Neuronal stem cell (in vitro differentiated cells): ENCODE measurements at regions not wholly inside any gene's neighbourhood (a gene's known extent, or its start where the extent isn't known, plus 50 kb on each side); places are given as distances from the start of the nearest gene placed in this dataset.
A peak's percentile ranks its signal among the peaks of the same experiment; 100 is the strongest.

ENCODE experiments used
- DNase-seq: peaks from one replicate; pipeline ENCODE4 v3.0.0-alpha.2; 2013; ENCODE audit warnings: low spot score
- H2AFZ ChIP-seq: one replicate; pipeline ENCODE4 v1.6.1; 2013; ENCODE audit warnings: mild to moderate bottlenecking, low read length, inconsistent platforms
- H2AK5ac ChIP-seq: 2 replicates; pipeline ENCODE4 v1.6.1; 2013; ENCODE audit warnings: low read depth, mild to moderate bottlenecking, inconsistent platforms, low read length, moderate library complexity, mixed read lengths
- H2BK120ac ChIP-seq: 2 replicates; pipeline ENCODE4 v1.6.1; 2013; ENCODE audit warnings: low read depth, mild to moderate bottlenecking, inconsistent platforms, low read length, moderate library complexity, mixed read lengths
- H2BK12ac ChIP-seq: one replicate; pipeline ENCODE4 v1.6.1; 2013; ENCODE audit warnings: low read length, inconsistent platforms
- H2BK15ac ChIP-seq: 2 replicates; pipeline ENCODE4 v1.6.1; 2013; ENCODE audit warnings: mild to moderate bottlenecking, low read length, inconsistent platforms, mixed read lengths
- H2BK5ac ChIP-seq: one replicate; pipeline ENCODE4 v1.6.1; 2013; ENCODE audit warnings: inconsistent platforms, mild to moderate bottlenecking, low read length, moderate library complexity
- H3K14ac ChIP-seq: one replicate; pipeline ENCODE4 v1.6.1; 2013; ENCODE audit warnings: low read length, inconsistent platforms
- H3K18ac ChIP-seq: 2 replicates; pipeline ENCODE4 v1.6.1; 2013; ENCODE audit warnings: low read length, inconsistent platforms
- H3K23ac ChIP-seq: 2 replicates; pipeline ENCODE4 v1.6.1; 2013; ENCODE audit warnings: low read depth, mild to moderate bottlenecking, mixed read lengths, low read length, inconsistent platforms; ENCODE audit not compliant: poor library complexity
- H3K27ac ChIP-seq: replicated peaks from 3 replicates; pipeline ENCODE4 v1.5.1; 2013; ENCODE audit warnings: low read length, inconsistent platforms
- H3K27me3 ChIP-seq, 3 experiments: 2 replicates each; pipeline ENCODE4 v1.6.1; 2013; ENCODE audit warnings: low read length in 3 of 3, mild to moderate bottlenecking in 2 of 3, inconsistent platforms in 1 of 3, low read depth in 1 of 3, mixed read lengths in 1 of 3, moderate library complexity in 1 of 3; ENCODE audit not compliant: control insufficient read depth in 3 of 3, insufficient read depth in 3 of 3
- H3K36me3 ChIP-seq, 2 donors: replicated peaks in 1 of 2; 2 replicates each; pipeline ENCODE4 v1.6.1; 2013; ENCODE audit warnings: low read length in 2 of 2; ENCODE audit not compliant: control insufficient read depth in 2 of 2, insufficient read depth in 2 of 2
- H3K4ac ChIP-seq: 2 replicates; pipeline ENCODE4 v1.6.1; 2013; ENCODE audit warnings: inconsistent platforms, mild to moderate bottlenecking, low read length, moderate library complexity
- H3K4me1 ChIP-seq, 2 donors: 1 replicate in 1 of 2; 2 replicates in 1 of 2; pipeline ENCODE4 v1.6.1; 2013; ENCODE audit warnings: low read length in 2 of 2, low read depth in 1 of 2; ENCODE audit not compliant: control insufficient read depth in 2 of 2, insufficient read depth in 1 of 2
- H3K4me2 ChIP-seq: one replicate; pipeline ENCODE4 v1.6.1; 2013; ENCODE audit warnings: mild to moderate bottlenecking, low read length, inconsistent platforms; ENCODE audit not compliant: insufficient read depth, poor library complexity, severe bottlenecking
- H3K4me3 ChIP-seq, 2 donors: 2 replicates each; pipeline ENCODE4 v1.5.1; 2013; ENCODE audit warnings: low read length in 2 of 2, mild to moderate bottlenecking in 2 of 2, inconsistent platforms in 1 of 2, moderate library complexity in 1 of 2
- H3K79me1 ChIP-seq: one replicate; pipeline ENCODE4 v1.6.1; 2013; ENCODE audit warnings: low read depth, mild to moderate bottlenecking, inconsistent platforms, low read length, moderate library complexity
- H3K9ac ChIP-seq: one replicate; pipeline ENCODE4 v1.6.1; 2013; ENCODE audit warnings: mild to moderate bottlenecking, low read depth, low read length, inconsistent platforms; ENCODE audit not compliant: poor library complexity
- H3K9me3 ChIP-seq, 2 donors: replicated peaks in 1 of 2; 2 replicates each; pipeline versions ENCODE3 to v1.6.1; 2013; ENCODE audit warnings: low read length in 2 of 2, mild to moderate bottlenecking in 2 of 2, inconsistent platforms in 1 of 2, low read depth in 1 of 2, mixed read lengths in 1 of 2, moderate library complexity in 1 of 2; ENCODE audit not compliant: control insufficient read depth in 2 of 2, insufficient read depth in 1 of 2
- H4K8ac ChIP-seq: one replicate; pipeline ENCODE4 v1.6.1; 2013; ENCODE audit warnings: low read depth, mild to moderate bottlenecking, inconsistent platforms, low read length, moderate library complexity
- H4K91ac ChIP-seq: one replicate; pipeline ENCODE4 v1.6.1; 2013; ENCODE audit warnings: low read length, low read depth, mild to moderate bottlenecking, inconsistent platforms; ENCODE audit not compliant: poor library complexity
- WGBS, 2 donors: extraction: QIAGEN DNeasy Blood & Tissue Kit; methylation state at CpG; one replicate each; pipeline ENCODE4 v1.1.7; 2013; ENCODE audit warnings: missing lambda C conversion rate in 2 of 2, mixed read lengths in 1 of 2; ENCODE audit not compliant: insufficient read length in 2 of 2, insufficient replicate concordance in 1 of 2; ENCODE audit errors: extremely low coverage in 2 of 2; 5-methylcytosine and 5-hydroxymethylcytosine counted together

DNA sequence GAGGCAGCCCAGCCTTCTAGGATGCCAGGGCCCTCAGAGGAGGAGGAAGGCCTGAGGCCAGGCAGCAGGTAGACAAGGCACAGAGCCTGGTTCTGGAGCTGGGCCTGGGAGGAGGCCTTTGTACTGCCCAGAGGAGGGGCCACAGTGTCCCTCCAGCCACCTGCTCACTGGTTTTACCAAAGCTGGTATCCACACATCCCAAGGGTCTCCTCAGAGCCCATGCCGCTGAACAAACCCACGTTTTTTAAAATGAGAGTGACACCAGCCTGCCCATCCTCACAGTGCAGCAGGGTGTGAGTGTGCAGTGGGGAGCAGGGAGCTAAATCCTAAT is 162.7 kb downstream of the LY86 start:
- Histone ChIP-seq H3K4me2 (no peak overlapping the region), H2AK5ac (no peak overlapping the region), H3K27me3 (peaks cover 0 to 18% (median 0%) of the 10 kb centered on the region in 3 experiments), H2AFZ (no peak overlapping the region), H2BK5ac (no peak overlapping the region), H3K27ac (no peak overlapping the region), H4K91ac (no peak overlapping the region), H2BK12ac (no peak overlapping the region), H3K14ac (no peak overlapping the region), H3K9ac (no peak overlapping the region), H3K23ac (no peak overlapping the region), H3K18ac (peak overlapping the region; percentile 69), H3K4me3 (no peak overlapping the region), H4K8ac (no peak overlapping the region), H3K79me1 (no peaks in the 10 kb centered on the region), H3K36me3 (no peaks in the 10 kb centered on the region), H2BK120ac (no peak overlapping the region), H3K9me3 (no peaks in the 10 kb centered on the region), H3K4ac (no peak overlapping the region), H3K4me1 (peaks cover 0 to 17% of the 10 kb centered on the region in 2 donors), H2BK15ac (peak overlapping the region; percentile 5)
- WGBS, 2 donors: no CpG with 5 or more reads among the region's 2 CpGs
- DNase-seq: no peak

DNA sequence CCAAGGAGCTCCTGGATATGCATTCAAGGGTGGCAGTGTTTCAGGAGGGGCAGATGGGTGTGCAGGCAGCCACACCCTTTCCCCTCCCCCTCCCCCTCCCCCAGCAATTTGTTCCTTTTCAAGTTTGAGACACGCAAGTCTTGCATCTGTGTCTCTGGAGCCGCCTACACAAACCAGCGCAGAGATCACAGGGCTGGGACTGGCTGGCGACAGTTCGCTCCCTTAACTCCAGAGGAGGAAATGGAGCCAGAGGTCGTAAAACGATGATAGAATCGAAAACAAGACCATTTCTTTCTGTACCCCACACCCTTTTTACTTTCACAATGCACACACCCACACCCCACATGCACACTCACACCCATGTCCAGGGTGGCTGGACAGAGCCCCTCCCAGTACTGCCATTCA is 163.1 kb downstream of the LY86 start:
- Histone ChIP-seq H2AK5ac (no peak overlapping the region), H3K4me3 (no peak overlapping the region), H2BK12ac (no peak overlapping the region), H3K27me3 (peaks cover 0 to 18% (median 0%) of the 10 kb centered on the region in 3 experiments), H3K18ac (no peak overlapping the region), H4K8ac (no peak overlapping the region), H3K9ac (no peak overlapping the region), H2BK5ac (no peak overlapping the region), H2BK15ac (peak overlapping the region; percentile 5), H3K14ac (no peak overlapping the region), H2AFZ (no peak overlapping the region), H3K36me3 (no peaks in the 10 kb centered on the region), H3K79me1 (no peaks in the 10 kb centered on the region), H3K9me3 (no peaks in the 10 kb centered on the region), H3K23ac (no peak overlapping the region), H2BK120ac (no peak overlapping the region), H3K4me1 (peaks cover 0 to 17% of the 10 kb centered on the region in 2 donors), H4K91ac (no peak overlapping the region), H3K4me2 (no peak overlapping the region), H3K4ac (no peak overlapping the region), H3K27ac (no peak overlapping the region)
- DNase-seq: no peak
- WGBS, 2 donors: no CpG with 5 or more reads among the region's 8 CpGs

DNA sequence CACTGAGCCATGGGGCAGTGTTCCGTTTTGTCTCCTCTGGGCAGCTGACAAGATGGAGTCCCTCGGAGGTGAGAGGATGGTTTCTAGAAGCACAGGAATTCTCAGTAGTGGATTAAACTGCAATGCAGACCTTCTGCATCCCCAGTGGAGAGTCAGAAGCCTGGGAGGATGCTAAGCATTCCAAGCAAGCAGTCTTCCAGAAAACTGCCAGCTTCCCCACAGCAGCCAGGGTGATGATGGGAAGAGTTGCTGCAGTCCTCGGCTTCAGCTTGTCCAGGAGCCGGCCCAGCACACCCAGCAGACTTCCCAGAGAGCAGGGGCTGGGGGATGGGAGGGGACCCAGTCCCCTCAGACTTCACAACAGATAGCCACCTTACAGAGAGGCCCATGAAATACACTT is 163.6 kb downstream of the LY86 start:
- H3K4me2 ChIP-seq: no peak overlapping the region
- no peaks in the 10 kb centered on the region for H3K9me3 ChIP-seq
- peaks cover 0 to 17% of the 10 kb centered on the region in 2 donors for H3K4me1 ChIP-seq
- H3K9ac ChIP-seq: no peak overlapping the region
- H2BK15ac ChIP-seq: no peak overlapping the region
- H3K23ac ChIP-seq: no peak overlapping the region
- H3K27ac ChIP-seq: no peak overlapping the region
- H4K91ac ChIP-seq: no peak overlapping the region
- no peak overlapping the region for H2BK120ac ChIP-seq
- H2AK5ac ChIP-seq: no peak overlapping the region
- H3K79me1 ChIP-seq: no peaks in the 10 kb centered on the region
- H3K27me3 ChIP-seq: peaks cover 0 to 18% (median 0%) of the 10 kb centered on the region in 3 experiments
- H3K4ac ChIP-seq: no peak overlapping the region
- H2BK12ac ChIP-seq: no peak overlapping the region
- no peaks in the 10 kb centered on the region for H3K36me3 ChIP-seq
- no peak overlapping the region for H3K14ac ChIP-seq
- H2AFZ ChIP-seq: peak overlapping the region; percentile 26
- H2BK5ac ChIP-seq: no peak overlapping the region
- H3K18ac ChIP-seq: peak overlapping the region; percentile 12
- no peak overlapping the region for H3K4me3 ChIP-seq
- no CpG with 5 or more reads among the region's 4 CpGs for WGBS, 2 donors
- no peak overlapping the region for H4K8ac ChIP-seq
- no peak for DNase-seq

DNA sequence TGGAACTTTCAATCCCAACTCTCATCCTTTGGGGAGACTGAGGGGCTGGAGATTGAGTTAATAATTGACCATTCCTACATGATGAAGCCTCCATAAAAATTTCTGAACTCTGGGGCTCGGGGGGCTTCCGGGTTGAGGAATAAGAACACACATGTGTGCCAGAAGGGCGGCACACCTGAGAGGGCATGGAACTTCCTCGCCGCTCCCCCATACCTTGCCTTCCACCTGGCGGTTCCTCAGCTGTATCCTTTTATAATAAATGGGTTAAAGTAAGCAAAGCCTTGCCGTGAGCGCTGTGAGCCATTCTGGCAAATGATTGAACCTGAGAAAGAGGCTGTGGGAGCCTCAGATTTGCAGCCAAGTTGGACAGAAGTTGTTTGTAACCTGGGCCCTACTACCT is 164.8 kb downstream of the LY86 start:
- Histone ChIP-seq H3K79me1 (no peaks in the 10 kb centered on the region), H3K4me3 (no peak overlapping the region), H3K27ac (no peak overlapping the region), H2BK15ac (no peak overlapping the region), H3K9me3 (no peaks in the 10 kb centered on the region), H2AFZ (no peak overlapping the region), H2BK5ac (no peak overlapping the region), H3K4me1 (peaks cover 0 to 18% of the 10 kb centered on the region in 2 donors), H3K18ac (peak overlapping the region; percentile 23), H3K9ac (no peak overlapping the region), H3K36me3 (no peaks in the 10 kb centered on the region), H3K27me3 (peaks cover 0 to 14% (median 0%) of the 10 kb centered on the region in 3 experiments), H3K14ac (no peak overlapping the region), H2BK120ac (no peak overlapping the region), H4K91ac (no peak overlapping the region), H2BK12ac (no peak overlapping the region), H4K8ac (no peak overlapping the region), H2AK5ac (peak overlapping the region; percentile 39), H3K4me2 (no peak overlapping the region), H3K23ac (no peak overlapping the region), H3K4ac (no peak overlapping the region)
- DNase-seq: no peak
- no CpG with 5 or more reads among the region's 8 CpGs for whole genome bisulfite sequencing, 2 donors
